Endothelial cell of umbilical vein (primary cell): ENCODE measurements at regions not wholly inside any gene's neighbourhood (a gene's known extent, or its start where the extent isn't known, plus 50 kb on each side); places are given as distances from the start of the nearest gene placed in this dataset.

Experiments
- BruUV-seq: library from RNA; stranded (reverse); fragments of 400-500 nt; replicated peaks from 2 replicates; lab custom pipeline; 2021; lab: Mats Ljungman, UMichigan
- CTCF ChIA-PET: fragments of 300-600, 350-600 bp; sonication (Branson Sonifier 250); formaldehyde crosslinking; loops from one replicate; lab custom pipeline; 2021; ENCODE audit warnings: antibody characterized with exemption, inconsistent platforms; lab: Charles Lee
- POLR2A ChIA-PET: fragments of 300-600, 350-600 bp; sonication (Branson Sonifier 250); formaldehyde crosslinking; loops from one replicate; lab custom pipeline; 2021; ENCODE audit warnings: antibody characterized with exemption, inconsistent platforms; lab: Charles Lee
- DNase-seq: peaks from one replicate; pipeline ENCODE4 v3.0.0-alpha.2; 2011; ENCODE audit warnings: low read depth, low spot score
- FAIRE-seq: peaks from 2 replicates; lab custom pipeline; 2011; peaks lifted over from hg19 to GRCh38; lab: Jason Lieb, UNC
- H2AFZ ChIP-seq: 2 replicates; pipeline ENCODE4 v1.6.0; 2012; ENCODE audit warnings: low read depth, low read length, control low read depth, inconsistent platforms
- H3K27ac ChIP-seq: 2 replicates; pipeline ENCODE4 v1.5.1; 2011; ENCODE audit warnings: low read depth, mild to moderate bottlenecking, control low read depth, low read length, moderate library complexity; ENCODE audit not compliant: insufficient read depth
- H3K27me3 ChIP-seq, 2 experiments: 2 replicates each; pipeline versions ENCODE4 v1.6.0 to v1.6.1; 2011; ENCODE audit warnings: low read length in 2 of 2, mixed read lengths in 1 of 2; ENCODE audit not compliant: control insufficient read depth in 2 of 2, insufficient read depth in 2 of 2
- H3K36me3 ChIP-seq, 2 experiments: 2 replicates in 1 of 2; 3 replicates in 1 of 2; pipeline ENCODE4 v1.5.1; 2011; ENCODE audit warnings: low read length in 2 of 2, mild to moderate bottlenecking in 1 of 2, moderate library complexity in 1 of 2; ENCODE audit not compliant: control insufficient read depth in 2 of 2, insufficient read depth in 2 of 2; ENCODE audit errors: extremely low read depth in 1 of 2
- H3K4me1 ChIP-seq: 3 replicates; pipeline ENCODE4 v1.5.1; 2011; ENCODE audit warnings: mild to moderate bottlenecking, low read length; ENCODE audit not compliant: control insufficient read depth, insufficient read depth; ENCODE audit errors: extremely low read depth
- H3K4me2 ChIP-seq: 2 replicates; pipeline ENCODE4 v1.6.1; 2011; ENCODE audit warnings: low read length, control low read depth, mixed read lengths; ENCODE audit not compliant: insufficient read depth
- H3K4me3 ChIP-seq, 3 experiments: fragments of 200-600 bp in 1 of 3; sonication (generic), shearing (Covaris generic) in 1 of 3; replicated peaks in 1 of 3; 2 replicates each; pipeline ENCODE4 v1.5.1; 2011 to 2016; ENCODE audit warnings: control low read depth in 3 of 3, low read length in 3 of 3, mild to moderate bottlenecking in 2 of 3, inconsistent platforms in 1 of 3, low read depth in 1 of 3, moderate library complexity in 1 of 3; ENCODE audit not compliant: insufficient read depth in 1 of 3
- H3K79me2 ChIP-seq: 2 replicates; pipeline ENCODE4 v1.6.0; 2012; ENCODE audit warnings: low read length, inconsistent platforms; ENCODE audit not compliant: control insufficient read depth, insufficient read depth
- H3K9ac ChIP-seq: replicated peaks from 2 replicates; pipeline ENCODE3; 2011; ENCODE audit warnings: low read length, control low read depth; ENCODE audit not compliant: insufficient read depth; ENCODE audit errors: extremely low read depth
- H3K9me1 ChIP-seq: replicated peaks from 3 replicates; pipeline ENCODE4 v1.6.0; 2011; ENCODE audit warnings: mild to moderate bottlenecking, low read length; ENCODE audit not compliant: control insufficient read depth, insufficient read depth; ENCODE audit errors: extremely low read depth
- H3K9me3 ChIP-seq: replicated peaks from 2 replicates; pipeline ENCODE4 v1.5.1; 2012; ENCODE audit warnings: low read length, inconsistent platforms; ENCODE audit not compliant: control insufficient read depth, insufficient read depth
- H4K20me1 ChIP-seq: replicated peaks from 2 replicates; pipeline ENCODE3; 2011; ENCODE audit warnings: mild to moderate bottlenecking, low read length; ENCODE audit not compliant: control insufficient read depth, insufficient read depth; ENCODE audit errors: extremely low read depth
- CTCF ChIP-seq, 2 donors: IDR thresholded peaks; 1 replicate in 1 of 2; 2 replicates in 1 of 2; pipeline ENCODE4 v1.5.1; 2011; ENCODE audit warnings: low read length in 2 of 2, mild to moderate bottlenecking in 2 of 2, moderate library complexity in 2 of 2, control low read depth in 1 of 2, inconsistent platforms in 1 of 2, low read depth in 1 of 2; ENCODE audit not compliant: insufficient read depth in 1 of 2; ENCODE audit errors: extremely low read depth in 1 of 2
- EZH2 ChIP-seq: IDR thresholded peaks from 2 replicates; pipeline ENCODE4 v1.6.1; 2012; ENCODE audit warnings: borderline replicate concordance, low read depth, mild to moderate bottlenecking, moderate library complexity, low read length, inconsistent platforms; ENCODE audit not compliant: severe bottlenecking
- FOS ChIP-seq: IDR thresholded peaks from 2 replicates; pipeline ENCODE4 v1.6.1; 2011; ENCODE audit warnings: mild to moderate bottlenecking, low read length, moderate library complexity, borderline replicate concordance; ENCODE audit not compliant: insufficient read depth
- GATA2 ChIP-seq: IDR thresholded peaks from 2 replicates; pipeline ENCODE4 v1.7.0; 2011; ENCODE audit warnings: low read depth, mild to moderate bottlenecking, moderate library complexity, mixed read lengths, low read length; ENCODE audit not compliant: insufficient read length, insufficient read depth
- JUN ChIP-seq: IDR thresholded peaks from 2 replicates; pipeline ENCODE4 v1.6.1; 2011; ENCODE audit warnings: borderline replicate concordance, low read depth; ENCODE audit not compliant: insufficient read length, insufficient read depth
- MAX ChIP-seq: IDR thresholded peaks from 2 replicates; pipeline ENCODE4 v1.6.1; 2011; ENCODE audit not compliant: insufficient read depth, insufficient read length
- MYC ChIP-seq: IDR thresholded peaks from one replicate; pipeline ENCODE4 v1.6.1; 2011; ENCODE audit warnings: mild to moderate bottlenecking, low read depth, low read length
- dilution Hi-C: fragments of 300-500 bp; cut with MboI; formaldehyde crosslinking; loops from one replicate; pipeline ENCODE4 v1.15.0; 2019; ENCODE audit warnings: low sequenced_read_pairs; ENCODE audit not compliant: extremely low pct_ligation_motif_present
- intact Hi-C: fragments of 100-400 bp; cut with micrococcal nuclease; formaldehyde crosslinking; loops from one replicate; pipeline ENCODE4 v1.10.0; 2022

- BruUV-seq: no TSS peak
- Histone ChIP-seq H4K20me1 (no peaks in the 10 kb centered on the region), H3K9me1 (no peaks in the 10 kb centered on the region), H3K27ac (no peak overlapping the region), H3K9me3 (no peaks in the 10 kb centered on the region), H3K27me3 (no peaks in the 10 kb centered on the region), H3K36me3 (no peaks in the 10 kb centered on the region), H2AFZ (no peak overlapping the region), H3K79me2 (no peaks in the 10 kb centered on the region), H3K4me2 (no peak overlapping the region), H3K4me3 (no peak overlapping the region), H3K4me1 (no peaks in the 10 kb centered on the region), H3K9ac (no peak overlapping the region)
- DNase-seq: no peak
- ChIA-PET POLR2A (no interaction called here), CTCF (no interaction called here)
- FAIRE-seq: no peak
- dilution Hi-C loops (no loop called here), intact Hi-C loops (no loop called here)
- TF ChIP-seq MAX (no peak), EZH2 (no peak), FOS (no peak), CTCF (IDR thresholded peaks at IDR 0.05; ENCODE audit: extremely low read depth in 1 of 2, insufficient read depth in 1 of 2, low read depth in 1 of 2, low read length in 2 of 2) (no peak), JUN (no peak), GATA2 (no peak), MYC (no peak)
These were observed 64.9 kb upstream of the KITLG start for GRCh38 chr12:88644946-88645702.
